A549 (cell line): ENCODE measurements at regions not wholly inside any gene's neighbourhood (a gene's known extent, or its start where the extent isn't known, plus 50 kb on each side); places are given as distances from the start of the nearest gene placed in this dataset.

Experiments
- BHLHE40 ChIP-seq: IDR thresholded peaks from 2 replicates; pipeline ENCODE4 v1.6.1; 2012; ENCODE audit warnings: low read depth, low read length, inconsistent platforms
- CHD2 ChIP-seq: fragments of 150-350 bp; IDR thresholded peaks from 2 replicates; pipeline ENCODE4 v1.6.1; 2014; ENCODE audit warnings: low read length; ENCODE audit not compliant: partially characterized antibody
- CHD4 ChIP-seq: fragments of 200-600 bp; sonication (generic); IDR thresholded peaks from 2 replicates; pipeline ENCODE4 v1.6.1; 2016; ENCODE audit warnings: antibody characterized with exemption, mild to moderate bottlenecking, borderline replicate concordance
- MAFK ChIP-seq: fragments of 450-650 bp; IDR thresholded peaks from 2 replicates; pipeline ENCODE4 v1.6.1; 2014; ENCODE audit not compliant: partially characterized antibody
- POLR2A ChIP-seq: IDR thresholded peaks from 2 replicates; pipeline ENCODE4 v1.6.1; 2012; ENCODE audit warnings: mild to moderate bottlenecking, low read length
- RFX5 ChIP-seq: fragments of 450-650 bp; IDR thresholded peaks from 2 replicates; pipeline ENCODE4 v1.7.1; 2014; ENCODE audit warnings: antibody characterized with exemption, mild to moderate bottlenecking, moderate library complexity
- TF ChIP-seq, protein P1 (sequence below): fragments of >200 bp; sonication (Bioruptor Twin); formaldehyde crosslinking; IDR thresholded peaks from 3 replicates; pipeline ENCODE4 v1.5.1; 2016
- TF ChIP-seq, protein P2 (sequence below): fragments of >200 bp; sonication (Bioruptor Twin); formaldehyde crosslinking; IDR thresholded peaks from 3 replicates; pipeline ENCODE4 v1.6.1; 2016
- TF ChIP-seq, protein P3 (sequence below): IDR thresholded peaks from 2 replicates; pipeline ENCODE4 v1.6.1; 2012

DNA sequence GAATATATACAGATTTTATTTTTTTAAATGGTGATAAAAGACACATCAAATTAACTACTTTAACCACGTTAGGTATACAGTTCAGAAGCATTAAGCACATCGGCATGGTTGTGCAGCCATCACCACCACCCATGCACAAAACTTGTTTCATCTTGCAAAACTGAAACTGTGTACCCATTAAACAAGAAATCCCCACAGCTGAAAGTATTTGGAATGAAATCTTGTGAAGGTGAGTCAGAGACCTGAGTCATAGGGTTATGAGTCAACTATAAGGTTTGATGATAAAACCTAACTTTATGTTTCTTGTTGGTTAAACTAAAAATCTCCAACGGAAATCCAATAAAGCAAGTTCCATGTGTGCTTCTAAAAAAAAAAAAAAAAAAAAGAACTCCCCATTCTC, 561.6 kb upstream of the PSMD7 start:
- TF ChIP-seq, protein P1, sequence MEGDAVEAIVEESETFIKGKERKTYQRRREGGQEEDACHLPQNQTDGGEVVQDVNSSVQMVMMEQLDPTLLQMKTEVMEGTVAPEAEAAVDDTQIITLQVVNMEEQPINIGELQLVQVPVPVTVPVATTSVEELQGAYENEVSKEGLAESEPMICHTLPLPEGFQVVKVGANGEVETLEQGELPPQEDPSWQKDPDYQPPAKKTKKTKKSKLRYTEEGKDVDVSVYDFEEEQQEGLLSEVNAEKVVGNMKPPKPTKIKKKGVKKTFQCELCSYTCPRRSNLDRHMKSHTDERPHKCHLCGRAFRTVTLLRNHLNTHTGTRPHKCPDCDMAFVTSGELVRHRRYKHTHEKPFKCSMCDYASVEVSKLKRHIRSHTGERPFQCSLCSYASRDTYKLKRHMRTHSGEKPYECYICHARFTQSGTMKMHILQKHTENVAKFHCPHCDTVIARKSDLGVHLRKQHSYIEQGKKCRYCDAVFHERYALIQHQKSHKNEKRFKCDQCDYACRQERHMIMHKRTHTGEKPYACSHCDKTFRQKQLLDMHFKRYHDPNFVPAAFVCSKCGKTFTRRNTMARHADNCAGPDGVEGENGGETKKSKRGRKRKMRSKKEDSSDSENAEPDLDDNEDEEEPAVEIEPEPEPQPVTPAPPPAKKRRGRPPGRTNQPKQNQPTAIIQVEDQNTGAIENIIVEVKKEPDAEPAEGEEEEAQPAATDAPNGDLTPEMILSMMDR = no peak
- TF ChIP-seq, protein P2, sequence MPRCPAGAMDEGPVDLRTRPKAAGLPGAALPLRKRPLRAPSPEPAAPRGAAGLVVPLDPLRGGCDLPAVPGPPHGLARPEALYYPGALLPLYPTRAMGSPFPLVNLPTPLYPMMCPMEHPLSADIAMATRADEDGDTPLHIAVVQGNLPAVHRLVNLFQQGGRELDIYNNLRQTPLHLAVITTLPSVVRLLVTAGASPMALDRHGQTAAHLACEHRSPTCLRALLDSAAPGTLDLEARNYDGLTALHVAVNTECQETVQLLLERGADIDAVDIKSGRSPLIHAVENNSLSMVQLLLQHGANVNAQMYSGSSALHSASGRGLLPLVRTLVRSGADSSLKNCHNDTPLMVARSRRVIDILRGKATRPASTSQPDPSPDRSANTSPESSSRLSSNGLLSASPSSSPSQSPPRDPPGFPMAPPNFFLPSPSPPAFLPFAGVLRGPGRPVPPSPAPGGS = no peak
- TF ChIP-seq POLR2A = no peak
- no peak for TF ChIP-seq CHD4
- no peak for TF ChIP-seq BHLHE40
- no peak for TF ChIP-seq RFX5
- no peak for TF ChIP-seq CHD2
- TF ChIP-seq MAFK = no peak
- TF ChIP-seq, protein P3, sequence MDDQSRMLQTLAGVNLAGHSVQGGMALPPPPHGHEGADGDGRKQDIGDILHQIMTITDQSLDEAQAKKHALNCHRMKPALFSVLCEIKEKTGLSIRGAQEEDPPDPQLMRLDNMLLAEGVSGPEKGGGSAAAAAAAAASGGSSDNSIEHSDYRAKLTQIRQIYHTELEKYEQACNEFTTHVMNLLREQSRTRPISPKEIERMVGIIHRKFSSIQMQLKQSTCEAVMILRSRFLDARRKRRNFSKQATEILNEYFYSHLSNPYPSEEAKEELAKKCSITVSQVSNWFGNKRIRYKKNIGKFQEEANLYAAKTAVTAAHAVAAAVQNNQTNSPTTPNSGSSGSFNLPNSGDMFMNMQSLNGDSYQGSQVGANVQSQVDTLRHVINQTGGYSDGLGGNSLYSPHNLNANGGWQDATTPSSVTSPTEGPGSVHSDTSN = no peak
